ENCODE measurements at regions not wholly inside any gene's neighbourhood (a gene's known extent, or its start where the extent isn't known, plus 50 kb on each side); places are given as distances from the start of the nearest gene placed in this dataset.

DNA sequence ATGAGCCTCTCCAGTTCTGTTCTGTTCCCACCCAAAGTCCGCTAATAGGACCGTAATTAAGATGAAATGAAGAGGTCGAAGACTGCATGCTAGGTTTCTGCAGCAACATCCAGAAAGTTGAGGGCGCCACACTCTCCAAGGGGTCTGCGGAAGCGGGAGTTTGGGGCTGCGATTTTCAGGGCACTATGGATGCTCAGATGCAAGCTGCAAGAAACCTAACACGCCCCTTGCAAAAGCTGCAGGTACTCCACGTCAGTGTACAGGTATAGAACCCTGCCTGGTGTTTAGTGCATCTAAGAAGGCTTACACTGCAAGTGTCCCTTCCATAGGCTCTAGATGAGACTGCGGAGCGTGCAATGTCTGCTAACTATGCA is 61.4 kb downstream of the RHOXF2B start:
- TF ChIP-seq, protein P1, sequence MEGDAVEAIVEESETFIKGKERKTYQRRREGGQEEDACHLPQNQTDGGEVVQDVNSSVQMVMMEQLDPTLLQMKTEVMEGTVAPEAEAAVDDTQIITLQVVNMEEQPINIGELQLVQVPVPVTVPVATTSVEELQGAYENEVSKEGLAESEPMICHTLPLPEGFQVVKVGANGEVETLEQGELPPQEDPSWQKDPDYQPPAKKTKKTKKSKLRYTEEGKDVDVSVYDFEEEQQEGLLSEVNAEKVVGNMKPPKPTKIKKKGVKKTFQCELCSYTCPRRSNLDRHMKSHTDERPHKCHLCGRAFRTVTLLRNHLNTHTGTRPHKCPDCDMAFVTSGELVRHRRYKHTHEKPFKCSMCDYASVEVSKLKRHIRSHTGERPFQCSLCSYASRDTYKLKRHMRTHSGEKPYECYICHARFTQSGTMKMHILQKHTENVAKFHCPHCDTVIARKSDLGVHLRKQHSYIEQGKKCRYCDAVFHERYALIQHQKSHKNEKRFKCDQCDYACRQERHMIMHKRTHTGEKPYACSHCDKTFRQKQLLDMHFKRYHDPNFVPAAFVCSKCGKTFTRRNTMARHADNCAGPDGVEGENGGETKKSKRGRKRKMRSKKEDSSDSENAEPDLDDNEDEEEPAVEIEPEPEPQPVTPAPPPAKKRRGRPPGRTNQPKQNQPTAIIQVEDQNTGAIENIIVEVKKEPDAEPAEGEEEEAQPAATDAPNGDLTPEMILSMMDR (IDR thresholded peaks at IDR 0.05), result no peak
- TF ChIP-seq POLR2A (IDR thresholded peaks at IDR 0.05), result no peak

Measured in lower leg skin (tissue), 3 donors.